Endothelial cell of umbilical vein (primary cell): ENCODE measurements at regions not wholly inside any gene's neighbourhood (a gene's known extent, or its start where the extent isn't known, plus 50 kb on each side); places are given as distances from the start of the nearest gene placed in this dataset.

Experiments used
- BruUV-seq: library from RNA; stranded (reverse); fragments of 400-500 nt; replicated peaks from 2 replicates; lab custom pipeline; 2021; lab: Mats Ljungman, UMichigan
- CTCF ChIA-PET: fragments of 300-600, 350-600 bp; sonication (Branson Sonifier 250); formaldehyde crosslinking; loops from one replicate; lab custom pipeline; 2021; ENCODE audit warnings: antibody characterized with exemption, inconsistent platforms; lab: Charles Lee
- POLR2A ChIA-PET: fragments of 300-600, 350-600 bp; sonication (Branson Sonifier 250); formaldehyde crosslinking; loops from one replicate; lab custom pipeline; 2021; ENCODE audit warnings: antibody characterized with exemption, inconsistent platforms; lab: Charles Lee
- DNase-seq: peaks from one replicate; pipeline ENCODE4 v3.0.0-alpha.2; 2011; ENCODE audit warnings: low read depth, low spot score
- FAIRE-seq: peaks from 2 replicates; lab custom pipeline; 2011; peaks lifted over from hg19 to GRCh38; lab: Jason Lieb, UNC
- H2AFZ ChIP-seq: 2 replicates; pipeline ENCODE4 v1.6.0; 2012; ENCODE audit warnings: low read depth, low read length, control low read depth, inconsistent platforms
- H3K27ac ChIP-seq: 2 replicates; pipeline ENCODE4 v1.5.1; 2011; ENCODE audit warnings: low read depth, mild to moderate bottlenecking, control low read depth, low read length, moderate library complexity; ENCODE audit not compliant: insufficient read depth
- H3K27me3 ChIP-seq, 2 experiments: 2 replicates each; pipeline versions ENCODE4 v1.6.0 to v1.6.1; 2011; ENCODE audit warnings: low read length in 2 of 2, mixed read lengths in 1 of 2; ENCODE audit not compliant: control insufficient read depth in 2 of 2, insufficient read depth in 2 of 2
- H3K36me3 ChIP-seq, 2 experiments: 2 replicates in 1 of 2; 3 replicates in 1 of 2; pipeline ENCODE4 v1.5.1; 2011; ENCODE audit warnings: low read length in 2 of 2, mild to moderate bottlenecking in 1 of 2, moderate library complexity in 1 of 2; ENCODE audit not compliant: control insufficient read depth in 2 of 2, insufficient read depth in 2 of 2; ENCODE audit errors: extremely low read depth in 1 of 2
- H3K4me1 ChIP-seq: 3 replicates; pipeline ENCODE4 v1.5.1; 2011; ENCODE audit warnings: mild to moderate bottlenecking, low read length; ENCODE audit not compliant: control insufficient read depth, insufficient read depth; ENCODE audit errors: extremely low read depth
- H3K4me2 ChIP-seq: 2 replicates; pipeline ENCODE4 v1.6.1; 2011; ENCODE audit warnings: low read length, control low read depth, mixed read lengths; ENCODE audit not compliant: insufficient read depth
- H3K4me3 ChIP-seq, 3 experiments: fragments of 200-600 bp in 1 of 3; sonication (generic), shearing (Covaris generic) in 1 of 3; replicated peaks in 1 of 3; 2 replicates each; pipeline ENCODE4 v1.5.1; 2011 to 2016; ENCODE audit warnings: control low read depth in 3 of 3, low read length in 3 of 3, mild to moderate bottlenecking in 2 of 3, inconsistent platforms in 1 of 3, low read depth in 1 of 3, moderate library complexity in 1 of 3; ENCODE audit not compliant: insufficient read depth in 1 of 3
- H3K79me2 ChIP-seq: 2 replicates; pipeline ENCODE4 v1.6.0; 2012; ENCODE audit warnings: low read length, inconsistent platforms; ENCODE audit not compliant: control insufficient read depth, insufficient read depth
- H3K9ac ChIP-seq: replicated peaks from 2 replicates; pipeline ENCODE3; 2011; ENCODE audit warnings: low read length, control low read depth; ENCODE audit not compliant: insufficient read depth; ENCODE audit errors: extremely low read depth
- H3K9me1 ChIP-seq: replicated peaks from 3 replicates; pipeline ENCODE4 v1.6.0; 2011; ENCODE audit warnings: mild to moderate bottlenecking, low read length; ENCODE audit not compliant: control insufficient read depth, insufficient read depth; ENCODE audit errors: extremely low read depth
- H3K9me3 ChIP-seq: replicated peaks from 2 replicates; pipeline ENCODE4 v1.5.1; 2012; ENCODE audit warnings: low read length, inconsistent platforms; ENCODE audit not compliant: control insufficient read depth, insufficient read depth
- H4K20me1 ChIP-seq: replicated peaks from 2 replicates; pipeline ENCODE3; 2011; ENCODE audit warnings: mild to moderate bottlenecking, low read length; ENCODE audit not compliant: control insufficient read depth, insufficient read depth; ENCODE audit errors: extremely low read depth
- CTCF ChIP-seq, 2 donors: IDR thresholded peaks; 1 replicate in 1 of 2; 2 replicates in 1 of 2; pipeline ENCODE4 v1.5.1; 2011; ENCODE audit warnings: low read length in 2 of 2, mild to moderate bottlenecking in 2 of 2, moderate library complexity in 2 of 2, control low read depth in 1 of 2, inconsistent platforms in 1 of 2, low read depth in 1 of 2; ENCODE audit not compliant: insufficient read depth in 1 of 2; ENCODE audit errors: extremely low read depth in 1 of 2
- EZH2 ChIP-seq: IDR thresholded peaks from 2 replicates; pipeline ENCODE4 v1.6.1; 2012; ENCODE audit warnings: borderline replicate concordance, low read depth, mild to moderate bottlenecking, moderate library complexity, low read length, inconsistent platforms; ENCODE audit not compliant: severe bottlenecking
- FOS ChIP-seq: IDR thresholded peaks from 2 replicates; pipeline ENCODE4 v1.6.1; 2011; ENCODE audit warnings: mild to moderate bottlenecking, low read length, moderate library complexity, borderline replicate concordance; ENCODE audit not compliant: insufficient read depth
- GATA2 ChIP-seq: IDR thresholded peaks from 2 replicates; pipeline ENCODE4 v1.7.0; 2011; ENCODE audit warnings: low read depth, mild to moderate bottlenecking, moderate library complexity, mixed read lengths, low read length; ENCODE audit not compliant: insufficient read length, insufficient read depth
- JUN ChIP-seq: IDR thresholded peaks from 2 replicates; pipeline ENCODE4 v1.6.1; 2011; ENCODE audit warnings: borderline replicate concordance, low read depth; ENCODE audit not compliant: insufficient read length, insufficient read depth
- MYC ChIP-seq: IDR thresholded peaks from one replicate; pipeline ENCODE4 v1.6.1; 2011; ENCODE audit warnings: mild to moderate bottlenecking, low read depth, low read length
- POLR2A ChIP-seq: IDR thresholded peaks from 2 replicates; pipeline ENCODE4 v1.6.1; 2012; ENCODE audit warnings: low read depth, mild to moderate bottlenecking, control low read depth, low read length
- POLR2AphosphoS5 ChIP-seq: IDR thresholded peaks from 2 replicates; pipeline ENCODE4 v1.6.1; 2012; ENCODE audit warnings: low read depth, mild to moderate bottlenecking, control low read depth, low read length, moderate library complexity; ENCODE audit not compliant: insufficient read depth
- dilution Hi-C: fragments of 300-500 bp; cut with MboI; formaldehyde crosslinking; loops from one replicate; pipeline ENCODE4 v1.15.0; 2019; ENCODE audit warnings: low sequenced_read_pairs; ENCODE audit not compliant: extremely low pct_ligation_motif_present
- intact Hi-C: fragments of 100-400 bp; cut with micrococcal nuclease; formaldehyde crosslinking; loops from one replicate; pipeline ENCODE4 v1.10.0; 2022
- TF ChIP-seq, protein P1 (sequence below): IDR thresholded peaks from 2 replicates; pipeline ENCODE4 v1.6.1; 2011; ENCODE audit not compliant: insufficient read depth, insufficient read length

DNA sequence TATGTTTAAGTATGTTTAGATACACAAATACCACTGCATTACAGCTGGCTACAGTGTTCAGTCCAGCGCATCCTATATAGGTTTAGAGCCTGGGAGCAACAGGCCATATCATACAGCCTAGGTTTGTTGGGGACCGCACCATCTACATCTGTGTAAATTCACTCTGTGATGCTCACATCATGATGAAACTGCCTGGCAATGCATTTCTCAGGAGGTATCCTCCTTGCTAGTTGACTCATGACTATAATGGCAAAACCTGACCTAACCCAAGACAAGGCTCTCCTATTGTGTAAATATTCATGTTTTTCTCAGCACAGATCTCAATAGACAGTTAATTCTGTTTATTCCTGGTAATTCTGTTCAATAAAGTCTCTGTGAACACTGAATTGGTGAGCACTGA is 240.7 kb upstream of the PFKP start:
- TF ChIP-seq EZH2 (no peak), JUN (no peak), GATA2 (no peak), CTCF (IDR thresholded peaks at IDR 0.05; ENCODE audit: extremely low read depth in 1 of 2, insufficient read depth in 1 of 2, low read depth in 1 of 2, low read length in 2 of 2) (no peak), MYC (no peak), FOS (no peak), POLR2AphosphoS5 (no peak), POLR2A (no peak)
- TF ChIP-seq, protein P1, sequence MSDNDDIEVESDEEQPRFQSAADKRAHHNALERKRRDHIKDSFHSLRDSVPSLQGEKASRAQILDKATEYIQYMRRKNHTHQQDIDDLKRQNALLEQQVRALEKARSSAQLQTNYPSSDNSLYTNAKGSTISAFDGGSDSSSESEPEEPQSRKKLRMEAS = no peak
- Histone ChIP-seq H3K36me3 (no peaks in the 10 kb centered on the region), H3K9ac (no peak overlapping the region), H3K4me3 (no peak overlapping the region), H2AFZ (no peak overlapping the region), H3K27me3 (no peaks in the 10 kb centered on the region), H3K4me1 (no peaks in the 10 kb centered on the region), H3K9me1 (no peaks in the 10 kb centered on the region), H3K9me3 (no peaks in the 10 kb centered on the region), H3K27ac (no peak overlapping the region), H4K20me1 (no peaks in the 10 kb centered on the region), H3K4me2 (no peak overlapping the region), H3K79me2 (no peaks in the 10 kb centered on the region)
- no TSS peak for BruUV-seq
- intact Hi-C loops = no loop called here
- FAIRE-seq (no peak), DNase-seq (no peak)
- dilution Hi-C loops = loop anchor here (25.0 kb wide), 1 partner anchor 211 kb away; no protein-coding TSS in a partner anchor
- POLR2A ChIA-PET = no interaction called here
- CTCF ChIA-PET = interaction anchor here (0.6 kb wide), 1 partner anchor 22 kb away, joined by 3 read pairs; no protein-coding TSS in a partner anchor
